Liver (tissue), 7 donors: ENCODE measurements at regions not wholly inside any gene's neighbourhood (a gene's known extent, or its start where the extent isn't known, plus 50 kb on each side); places are given as distances from the start of the nearest gene placed in this dataset.

Experiments used
- DNase-seq: peaks from one replicate; pipeline ENCODE4 v3.0.0-alpha.2; 2017; ENCODE audit warnings: low spot score
- H3K27ac ChIP-seq, 2 donors: one replicate each; pipeline ENCODE4 v1.7.0; 2013; ENCODE audit warnings: inconsistent platforms in 2 of 2, low read length in 2 of 2, control low read depth in 1 of 2, low read depth in 1 of 2, mild to moderate bottlenecking in 1 of 2
- H3K27me3 ChIP-seq, 4 donors: one replicate each; pipeline versions ENCODE4 v1.6.1 to v1.7.0; 2013; ENCODE audit warnings: low read length in 3 of 4, inconsistent platforms in 1 of 4, mild to moderate bottlenecking in 1 of 4, moderate library complexity in 1 of 4; ENCODE audit not compliant: control insufficient read depth in 4 of 4, insufficient read depth in 4 of 4
- H3K36me3 ChIP-seq, 4 donors: one replicate each; pipeline versions ENCODE4 v1.6.1 to v1.7.0; 2013; ENCODE audit warnings: low read length in 3 of 4, mild to moderate bottlenecking in 3 of 4, low read depth in 1 of 4, moderate library complexity in 1 of 4; ENCODE audit not compliant: control insufficient read depth in 4 of 4, insufficient read depth in 3 of 4
- H3K4me1 ChIP-seq, 4 donors: one replicate each; pipeline versions ENCODE4 v1.6.1 to v1.7.0; 2013; ENCODE audit warnings: low read length in 3 of 4, mild to moderate bottlenecking in 3 of 4, moderate library complexity in 1 of 4; ENCODE audit not compliant: control insufficient read depth in 4 of 4, insufficient read depth in 4 of 4
- H3K4me3 ChIP-seq, 3 donors: one replicate each; pipeline versions ENCODE4 v1.6.1 to v1.7.0; 2013; ENCODE audit warnings: low read length in 3 of 3, control low read depth in 1 of 3, low read depth in 1 of 3, mild to moderate bottlenecking in 1 of 3
- H3K9ac ChIP-seq, 2 donors: one replicate each; pipeline ENCODE4 v1.7.0; 2013; ENCODE audit warnings: low read length in 2 of 2, mild to moderate bottlenecking in 2 of 2, moderate library complexity in 2 of 2, control low read depth in 1 of 2, low read depth in 1 of 2
- H3K9me3 ChIP-seq, 4 donors: one replicate each; pipeline versions ENCODE4 v1.6.1 to v1.7.0; 2013; ENCODE audit warnings: low read length in 3 of 4; ENCODE audit not compliant: control insufficient read depth in 4 of 4
- EGR1 ChIP-seq, 2 donors: IDR thresholded peaks; 2 replicates each; pipeline ENCODE4 v1.6.1; 2016 to 2018; ENCODE audit warnings: antibody characterized with exemption in 2 of 2, low read depth in 2 of 2
- FOXA1 ChIP-seq: IDR thresholded peaks from 2 replicates; pipeline ENCODE4 v1.6.1; 2016; ENCODE audit warnings: antibody characterized with exemption
- FOXA2 ChIP-seq: IDR thresholded peaks from 2 replicates; pipeline ENCODE4 v1.6.1; 2016; ENCODE audit warnings: antibody characterized with exemption
- HNF4A ChIP-seq, 2 donors: conservative IDR thresholded peaks; 2 replicates each; pipeline ENCODE4 v1.6.1; 2016; ENCODE audit warnings: antibody characterized with exemption in 2 of 2, mild to moderate bottlenecking in 2 of 2
- HNF4G ChIP-seq: IDR thresholded peaks from 2 replicates; pipeline ENCODE4 v1.6.1; 2016; ENCODE audit warnings: antibody characterized with exemption
- JUND ChIP-seq, 2 donors: IDR thresholded peaks; 2 replicates each; pipeline ENCODE4 v1.6.1; 2016; ENCODE audit warnings: antibody characterized with exemption in 2 of 2
- NR2F2 ChIP-seq: IDR thresholded peaks from 2 replicates; pipeline ENCODE4 v1.6.1; 2016; ENCODE audit warnings: antibody characterized with exemption
- RXRA ChIP-seq, 2 donors: IDR thresholded peaks; 2 replicates each; pipeline ENCODE4 v1.6.1; 2017 to 2018; ENCODE audit warnings: antibody characterized with exemption in 2 of 2, mild to moderate bottlenecking in 1 of 2
- SP1 ChIP-seq: IDR thresholded peaks from 2 replicates; pipeline ENCODE4 v1.6.1; 2018; ENCODE audit warnings: antibody characterized with exemption, mild to moderate bottlenecking
- TAF1 ChIP-seq: conservative IDR thresholded peaks from 2 replicates; pipeline ENCODE4 v1.6.1; 2016; ENCODE audit warnings: antibody characterized with exemption, mild to moderate bottlenecking
- YY1 ChIP-seq: IDR thresholded peaks from 2 replicates; pipeline ENCODE4 v1.6.1; 2016; ENCODE audit warnings: antibody characterized with exemption, mild to moderate bottlenecking
- ZBTB33 ChIP-seq: IDR thresholded peaks from 2 replicates; pipeline ENCODE4 v1.6.1; 2016; ENCODE audit warnings: antibody characterized with exemption
- WGBS: extraction: QIAGEN DNeasy Blood & Tissue Kit; methylation state at CpG from one replicate; pipeline ENCODE4 v1.1.7; 2013; 5-methylcytosine and 5-hydroxymethylcytosine counted together
- TF ChIP-seq, protein P1 (sequence below): IDR thresholded peaks from 2 replicates; pipeline ENCODE4 v1.6.1; 2016; ENCODE audit warnings: antibody characterized with exemption
- TF ChIP-seq, protein P2 (sequence below): IDR thresholded peaks from 2 replicates; pipeline ENCODE4 v1.6.1; 2016; ENCODE audit warnings: antibody characterized with exemption, mild to moderate bottlenecking
- TF ChIP-seq, protein P3 (sequence below): IDR thresholded peaks from 2 replicates; pipeline ENCODE4 v1.6.1; 2016; ENCODE audit warnings: antibody characterized with exemption
- donor health status: healthy.
- donor health status: healthy.
- donor health status: healthy.
- donor health status: healthy.

DNA sequence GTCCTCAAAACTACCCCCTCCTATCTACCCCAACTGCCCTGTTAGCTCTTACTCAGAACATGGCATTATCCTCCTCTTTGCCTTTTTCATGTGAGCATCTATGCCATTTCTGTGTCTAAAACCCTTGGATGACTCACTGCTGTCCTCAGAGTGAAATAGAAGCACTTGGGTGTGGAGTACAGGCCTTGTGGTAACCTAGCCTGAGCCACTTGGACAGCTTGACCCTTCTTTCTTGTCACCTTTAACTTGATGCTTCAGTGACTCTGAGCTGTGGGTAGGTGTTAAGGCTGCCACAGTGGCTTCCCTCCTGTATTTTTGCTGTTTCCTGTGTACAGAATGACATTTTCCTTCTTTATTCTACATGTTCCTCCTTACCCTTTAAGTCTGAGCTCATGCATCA is 391.4 kb downstream of the SH3GL2 start:
- Histone ChIP-seq H3K27me3 (no peaks in the 10 kb centered on the region), H3K27ac (no peak overlapping the region), H3K9me3 (peaks cover 0 to under 1% (median 0%) of the 10 kb centered on the region in 4 donors), H3K4me3 (no peak overlapping the region), H3K9ac (no peak overlapping the region), H3K36me3 (no peaks in the 10 kb centered on the region), H3K4me1 (peaks cover 0 to 3% (median 0%) of the 10 kb centered on the region in 4 donors)
- no peak for DNase-seq
- TF ChIP-seq YY1 (no peak), EGR1 (IDR thresholded peaks at IDR 0.05; ENCODE audit: low read depth in 2 of 2) (no peak), HNF4G (no peak), HNF4A (conservative IDR thresholded peaks at IDR 0.05) (no peak), FOXA1 (no peak)
- TF ChIP-seq, protein P1, sequence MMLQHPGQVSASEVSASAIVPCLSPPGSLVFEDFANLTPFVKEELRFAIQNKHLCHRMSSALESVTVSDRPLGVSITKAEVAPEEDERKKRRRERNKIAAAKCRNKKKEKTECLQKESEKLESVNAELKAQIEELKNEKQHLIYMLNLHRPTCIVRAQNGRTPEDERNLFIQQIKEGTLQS = no peak

- Histone ChIP-seq H3K36me3 (no peaks in the 10 kb centered on the region), H3K4me3 (no peak overlapping the region), H3K9ac (no peak overlapping the region), H3K9me3 (peaks cover 0 to 9% (median 7%) of the 10 kb centered on the region in 4 donors), H3K27me3 (no peaks in the 10 kb centered on the region), H3K27ac (no peak overlapping the region), H3K4me1 (no peaks in the 10 kb centered on the region)
- no peak for DNase-seq
- 88% methylated on average over 2 of the region's 2 CpGs for WGBS
- TF ChIP-seq JUND (IDR thresholded peaks at IDR 0.05) (no peak), EGR1 (IDR thresholded peaks at IDR 0.05; ENCODE audit: low read depth in 2 of 2) (no peak), YY1 (no peak), SP1 (no peak), ZBTB33 (no peak), RXRA (IDR thresholded peaks at IDR 0.05) (no peak)
- TF ChIP-seq, protein P1 = no peak
These were observed 399.9 kb downstream of the SH3GL2 start for GRCh38 chr9:17978773-17979172.

DNA sequence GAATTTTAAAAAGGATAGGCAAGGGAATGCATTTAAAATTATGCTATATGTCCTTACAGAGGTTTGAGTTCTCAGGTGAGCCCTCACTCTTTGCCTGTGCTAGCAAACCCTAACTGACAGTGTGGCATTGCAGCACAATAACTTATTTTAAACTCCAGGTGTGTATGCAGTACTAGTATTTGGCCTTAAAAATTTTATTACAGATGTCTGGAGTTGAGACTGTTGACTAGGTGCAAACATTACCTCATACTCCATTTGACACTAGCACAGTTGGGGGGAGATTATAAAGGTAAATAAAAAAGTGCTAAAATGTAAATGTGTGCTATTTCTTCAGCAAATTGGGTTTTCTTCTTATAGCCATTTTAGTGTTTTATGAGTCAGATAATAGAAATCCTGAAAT is 407.7 kb downstream of the SH3GL2 start:
- DNase-seq = no peak
- H3K27ac ChIP-seq = no peak overlapping the region
- H3K9ac ChIP-seq = no peak overlapping the region
- H3K4me1 ChIP-seq = peaks cover 0 to 12% (median 0%) of the 10 kb centered on the region in 4 donors
- no peaks in the 10 kb centered on the region for H3K36me3 ChIP-seq
- H3K27me3 ChIP-seq = no peaks in the 10 kb centered on the region
- no peak overlapping the region for H3K4me3 ChIP-seq
- H3K9me3 ChIP-seq = no peaks in the 10 kb centered on the region
- no peak for TF ChIP-seq HNF4A (conservative IDR thresholded peaks at IDR 0.05)
- TF ChIP-seq NR2F2 = no peak
- TF ChIP-seq FOXA2 = no peak
- no peak for TF ChIP-seq JUND (IDR thresholded peaks at IDR 0.05)
- TF ChIP-seq, protein P2, sequence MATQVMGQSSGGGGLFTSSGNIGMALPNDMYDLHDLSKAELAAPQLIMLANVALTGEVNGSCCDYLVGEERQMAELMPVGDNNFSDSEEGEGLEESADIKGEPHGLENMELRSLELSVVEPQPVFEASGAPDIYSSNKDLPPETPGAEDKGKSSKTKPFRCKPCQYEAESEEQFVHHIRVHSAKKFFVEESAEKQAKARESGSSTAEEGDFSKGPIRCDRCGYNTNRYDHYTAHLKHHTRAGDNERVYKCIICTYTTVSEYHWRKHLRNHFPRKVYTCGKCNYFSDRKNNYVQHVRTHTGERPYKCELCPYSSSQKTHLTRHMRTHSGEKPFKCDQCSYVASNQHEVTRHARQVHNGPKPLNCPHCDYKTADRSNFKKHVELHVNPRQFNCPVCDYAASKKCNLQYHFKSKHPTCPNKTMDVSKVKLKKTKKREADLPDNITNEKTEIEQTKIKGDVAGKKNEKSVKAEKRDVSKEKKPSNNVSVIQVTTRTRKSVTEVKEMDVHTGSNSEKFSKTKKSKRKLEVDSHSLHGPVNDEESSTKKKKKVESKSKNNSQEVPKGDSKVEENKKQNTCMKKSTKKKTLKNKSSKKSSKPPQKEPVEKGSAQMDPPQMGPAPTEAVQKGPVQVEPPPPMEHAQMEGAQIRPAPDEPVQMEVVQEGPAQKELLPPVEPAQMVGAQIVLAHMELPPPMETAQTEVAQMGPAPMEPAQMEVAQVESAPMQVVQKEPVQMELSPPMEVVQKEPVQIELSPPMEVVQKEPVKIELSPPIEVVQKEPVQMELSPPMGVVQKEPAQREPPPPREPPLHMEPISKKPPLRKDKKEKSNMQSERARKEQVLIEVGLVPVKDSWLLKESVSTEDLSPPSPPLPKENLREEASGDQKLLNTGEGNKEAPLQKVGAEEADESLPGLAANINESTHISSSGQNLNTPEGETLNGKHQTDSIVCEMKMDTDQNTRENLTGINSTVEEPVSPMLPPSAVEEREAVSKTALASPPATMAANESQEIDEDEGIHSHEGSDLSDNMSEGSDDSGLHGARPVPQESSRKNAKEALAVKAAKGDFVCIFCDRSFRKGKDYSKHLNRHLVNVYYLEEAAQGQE = no peak
- TF ChIP-seq TAF1 = no peak
- TF ChIP-seq, protein P3, sequence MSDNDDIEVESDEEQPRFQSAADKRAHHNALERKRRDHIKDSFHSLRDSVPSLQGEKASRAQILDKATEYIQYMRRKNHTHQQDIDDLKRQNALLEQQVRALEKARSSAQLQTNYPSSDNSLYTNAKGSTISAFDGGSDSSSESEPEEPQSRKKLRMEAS = no peak
- TF ChIP-seq FOXA1 = no peak
- TF ChIP-seq YY1 = no peak
- TF ChIP-seq HNF4G = no peak
